BJ (cell line): ENCODE measurements at regions not wholly inside any gene's neighbourhood (a gene's known extent, or its start where the extent isn't known, plus 50 kb on each side); places are given as distances from the start of the nearest gene placed in this dataset.

ENCODE experiments used
- CTCF ChIA-PET: fragments of 350-600 bp; formaldehyde crosslinking; extraction: SDS; loops from one replicate; lab custom pipeline; 2021; ENCODE audit warnings: antibody characterized with exemption, inconsistent platforms; lab: Yijun Ruan, JAX
- POLR2A ChIA-PET: fragments of 300-600 bp; sonication (Branson Sonifier 250); formaldehyde crosslinking; extraction: SDS; loops from one replicate; lab custom pipeline; 2021; ENCODE audit warnings: antibody characterized with exemption; lab: Charles Lee
- DNase-seq: peaks from one replicate; pipeline ENCODE4 v3.0.0-alpha.2; 2011; ENCODE audit warnings: low read depth
- H3K27me3 ChIP-seq: 2 replicates; pipeline ENCODE4 v1.6.0; 2011; ENCODE audit warnings: low read length; ENCODE audit not compliant: control insufficient read depth, insufficient read depth
- H3K36me3 ChIP-seq: 2 replicates; pipeline ENCODE4 v1.5.1; 2011; ENCODE audit warnings: low read length; ENCODE audit not compliant: control insufficient read depth, insufficient read depth
- H3K4me3 ChIP-seq: 2 replicates; pipeline ENCODE4 v1.5.1; 2011; ENCODE audit warnings: low read depth, mild to moderate bottlenecking, control low read depth, low read length
- CTCF ChIP-seq: IDR thresholded peaks from 2 replicates; pipeline ENCODE4 v1.5.1; 2011; ENCODE audit warnings: low read depth, mild to moderate bottlenecking, control low read depth, inconsistent platforms, low read length, moderate library complexity; ENCODE audit not compliant: insufficient read depth

- no peak for DNase-seq
- no peaks in the 10 kb centered on the region for H3K36me3 ChIP-seq
- POLR2A ChIA-PET, result interaction anchor here (0.5 kb wide), 1 partner anchor 95 kb away, joined by 3 read pairs; no protein-coding TSS in a partner anchor
- no peaks in the 10 kb centered on the region for H3K27me3 ChIP-seq
- no peak for TF ChIP-seq CTCF
- peak overlapping the region; percentile 57 for H3K4me3 ChIP-seq
- CTCF ChIA-PET, result interaction anchor here (1.4 kb wide), 1 partner anchor 49 kb away, joined by 3 read pairs; no protein-coding TSS in a partner anchor
These were observed 50.0 kb upstream of the EZR start for GRCh38 chr6:158868890-158869825.
